ENCODE measurements at regions not wholly inside any gene's neighbourhood (a gene's known extent, or its start where the extent isn't known, plus 50 kb on each side); places are given as distances from the start of the nearest gene placed in this dataset.

DNA sequence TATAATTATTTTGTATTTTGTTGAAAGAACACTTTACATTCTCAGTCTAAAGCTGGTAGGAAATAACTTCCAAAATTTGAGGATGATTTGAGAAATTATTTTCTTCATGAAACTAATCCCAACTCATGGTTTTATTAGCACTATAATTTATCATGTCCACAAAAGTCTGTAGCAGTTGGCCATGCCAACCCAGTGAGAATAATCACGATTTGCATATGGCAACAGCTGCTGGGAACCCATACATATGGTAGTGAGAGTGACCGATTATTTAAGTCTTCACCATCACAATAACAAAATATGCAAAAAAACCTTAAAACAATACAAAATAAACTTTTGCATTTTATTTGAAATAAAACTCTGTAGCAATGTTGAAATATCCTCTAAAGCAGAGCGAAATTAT is 445.9 kb upstream of the ANO3 start:
- 89% methylated on average over 1 of the region's 3 CpGs for WGBS (ENCODE audit: insufficient coverage)

DNA sequence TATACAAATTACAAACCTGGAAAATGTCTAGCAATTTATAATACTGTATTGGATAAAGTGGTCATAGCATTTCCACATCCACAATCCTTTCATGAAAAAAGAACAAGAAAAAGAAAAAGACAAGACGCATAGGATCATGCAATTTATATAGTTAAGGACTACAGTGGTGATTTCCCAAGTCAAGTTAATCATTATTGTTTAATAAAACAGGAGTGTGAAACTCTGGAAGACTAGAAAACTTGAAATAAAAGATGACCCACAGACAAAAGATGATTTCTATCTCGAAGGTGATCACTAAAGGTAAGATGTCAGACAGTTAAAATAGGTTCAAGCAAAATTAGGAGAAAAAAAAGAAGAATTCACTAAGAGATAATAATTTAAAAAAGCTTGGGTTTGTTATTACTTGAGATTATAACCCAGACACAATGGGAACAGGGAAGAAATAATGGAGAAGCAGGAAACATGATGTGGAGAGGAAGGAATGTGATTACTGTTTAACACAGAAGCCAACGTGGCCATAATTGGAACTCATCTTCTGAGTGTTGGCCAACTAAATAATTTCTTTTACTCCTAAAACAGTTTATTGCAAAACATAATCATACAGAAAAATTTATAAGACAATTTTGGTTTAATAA is 441.2 kb upstream of the ANO3 start:
- no peak for DNase-seq
- intact Hi-C loops (cut with micrococcal nuclease): no loop called here
- no peaks in the 10 kb centered on the region for H3K4me1 Mint-ChIP-seq

More for the DNA sequence above, 445.9 kb upstream of the ANO3 start:
- no peak overlapping the region for H3K4me3 ChIP-seq (ENCODE audit: low read length)
- ATAC-seq: no peak
- H3K4me1 ChIP-seq (ENCODE audit: control insufficient read depth, insufficient read depth, low read length): no peaks in the 10 kb centered on the region
- no peaks in the 10 kb centered on the region for H3K36me3 ChIP-seq (ENCODE audit: control insufficient read depth, insufficient read depth, low read length)
- Mint-ChIP-seq H3K4me3 (no peak overlapping the region), H3K27ac (no peak overlapping the region), H3K4me1 (no peaks in the 10 kb centered on the region), H3K9me3 (peaks cover 6 to 18% of the 10 kb centered on the region in 2 donors), H3K27me3 (ENCODE audit: low read depth in 2 of 2) (no peaks in the 10 kb centered on the region), H3K36me3 (peaks cover 8% of the 10 kb centered on the region)
- TF ChIP-seq, protein P1, sequence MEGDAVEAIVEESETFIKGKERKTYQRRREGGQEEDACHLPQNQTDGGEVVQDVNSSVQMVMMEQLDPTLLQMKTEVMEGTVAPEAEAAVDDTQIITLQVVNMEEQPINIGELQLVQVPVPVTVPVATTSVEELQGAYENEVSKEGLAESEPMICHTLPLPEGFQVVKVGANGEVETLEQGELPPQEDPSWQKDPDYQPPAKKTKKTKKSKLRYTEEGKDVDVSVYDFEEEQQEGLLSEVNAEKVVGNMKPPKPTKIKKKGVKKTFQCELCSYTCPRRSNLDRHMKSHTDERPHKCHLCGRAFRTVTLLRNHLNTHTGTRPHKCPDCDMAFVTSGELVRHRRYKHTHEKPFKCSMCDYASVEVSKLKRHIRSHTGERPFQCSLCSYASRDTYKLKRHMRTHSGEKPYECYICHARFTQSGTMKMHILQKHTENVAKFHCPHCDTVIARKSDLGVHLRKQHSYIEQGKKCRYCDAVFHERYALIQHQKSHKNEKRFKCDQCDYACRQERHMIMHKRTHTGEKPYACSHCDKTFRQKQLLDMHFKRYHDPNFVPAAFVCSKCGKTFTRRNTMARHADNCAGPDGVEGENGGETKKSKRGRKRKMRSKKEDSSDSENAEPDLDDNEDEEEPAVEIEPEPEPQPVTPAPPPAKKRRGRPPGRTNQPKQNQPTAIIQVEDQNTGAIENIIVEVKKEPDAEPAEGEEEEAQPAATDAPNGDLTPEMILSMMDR (IDR thresholded peaks at IDR 0.05): no peak
- no peak overlapping the region for H3K27ac ChIP-seq (ENCODE audit: low read length)
- no peaks in the 10 kb centered on the region for H3K9me3 ChIP-seq (ENCODE audit: control insufficient read depth, insufficient read depth, low read length)
- intact Hi-C loops (cut with micrococcal nuclease): no loop called here
- H3K27me3 ChIP-seq (ENCODE audit: control insufficient read depth, insufficient read depth, low read length): no peaks in the 10 kb centered on the region
- DNase-seq: no peak

GRCh38 chr11:25891960-25892359 is 440.0 kb upstream of the ANO3 start:
- no peak for ATAC-seq
- WGBS (ENCODE audit: insufficient coverage): 95% methylated on average over 1 of the region's 1 CpG
- H3K27ac Mint-ChIP-seq: no peak overlapping the region

More for the DNA sequence above, 441.2 kb upstream of the ANO3 start:
- TF ChIP-seq, protein P1 (IDR thresholded peaks at IDR 0.05): no peak
- no peak overlapping the region for H3K4me3 ChIP-seq (ENCODE audit: low read length)
- no peak for ATAC-seq
- no peaks in the 10 kb centered on the region for H3K27me3 ChIP-seq (ENCODE audit: control insufficient read depth, insufficient read depth, low read length)
- H3K9me3 ChIP-seq (ENCODE audit: control insufficient read depth, insufficient read depth, low read length): no peaks in the 10 kb centered on the region
- no peaks in the 10 kb centered on the region for H3K36me3 ChIP-seq (ENCODE audit: control insufficient read depth, insufficient read depth, low read length)
- Mint-ChIP-seq H3K27ac (no peak overlapping the region), H3K36me3 (peaks cover 8% of the 10 kb centered on the region), H3K4me3 (no peak overlapping the region), H3K9me3 (peaks cover 7 to 12% of the 10 kb centered on the region in 2 donors), H3K27me3 (ENCODE audit: low read depth in 2 of 2) (no peaks in the 10 kb centered on the region)
- no peak overlapping the region for H3K27ac ChIP-seq (ENCODE audit: low read length)
- no peaks in the 10 kb centered on the region for H3K4me1 ChIP-seq (ENCODE audit: control insufficient read depth, insufficient read depth, low read length)
- WGBS (ENCODE audit: insufficient coverage): 20% methylated on average over 1 of the region's 3 CpGs

More at GRCh38 chr11:25891960-25892359, 440.0 kb upstream of the ANO3 start:
- no peaks in the 10 kb centered on the region for H3K27me3 Mint-ChIP-seq (ENCODE audit: low read depth in 2 of 2)
- H3K36me3 Mint-ChIP-seq: peaks cover 8% of the 10 kb centered on the region
- no peaks in the 10 kb centered on the region for H3K9me3 ChIP-seq (ENCODE audit: control insufficient read depth, insufficient read depth, low read length)
- H3K4me3 ChIP-seq (ENCODE audit: low read length): no peak overlapping the region
- H3K27me3 ChIP-seq (ENCODE audit: control insufficient read depth, insufficient read depth, low read length): no peaks in the 10 kb centered on the region
- TF ChIP-seq, protein P1 (IDR thresholded peaks at IDR 0.05): no peak
- no peak overlapping the region for H3K27ac ChIP-seq (ENCODE audit: low read length)
- H3K36me3 ChIP-seq (ENCODE audit: control insufficient read depth, insufficient read depth, low read length): no peaks in the 10 kb centered on the region
- no peaks in the 10 kb centered on the region for H3K4me1 Mint-ChIP-seq
- no peak for DNase-seq
- intact Hi-C loops (cut with micrococcal nuclease): no loop called here
- H3K4me3 Mint-ChIP-seq: no peak overlapping the region
- peaks cover 7 to 12% of the 10 kb centered on the region in 2 donors for H3K9me3 Mint-ChIP-seq
- H3K4me1 ChIP-seq (ENCODE audit: control insufficient read depth, insufficient read depth, low read length): no peaks in the 10 kb centered on the region

Data from natural killer cell (primary cell).